ENCODE measurements at regions not wholly inside any gene's neighbourhood (a gene's known extent, or its start where the extent isn't known, plus 50 kb on each side); places are given as distances from the start of the nearest gene placed in this dataset.
"Not testable (repeated sequence)": the region's sequence is repeated elsewhere in the genome, so short reads cannot be mapped to it uniquely, and the experiment has no call there.

DNA sequence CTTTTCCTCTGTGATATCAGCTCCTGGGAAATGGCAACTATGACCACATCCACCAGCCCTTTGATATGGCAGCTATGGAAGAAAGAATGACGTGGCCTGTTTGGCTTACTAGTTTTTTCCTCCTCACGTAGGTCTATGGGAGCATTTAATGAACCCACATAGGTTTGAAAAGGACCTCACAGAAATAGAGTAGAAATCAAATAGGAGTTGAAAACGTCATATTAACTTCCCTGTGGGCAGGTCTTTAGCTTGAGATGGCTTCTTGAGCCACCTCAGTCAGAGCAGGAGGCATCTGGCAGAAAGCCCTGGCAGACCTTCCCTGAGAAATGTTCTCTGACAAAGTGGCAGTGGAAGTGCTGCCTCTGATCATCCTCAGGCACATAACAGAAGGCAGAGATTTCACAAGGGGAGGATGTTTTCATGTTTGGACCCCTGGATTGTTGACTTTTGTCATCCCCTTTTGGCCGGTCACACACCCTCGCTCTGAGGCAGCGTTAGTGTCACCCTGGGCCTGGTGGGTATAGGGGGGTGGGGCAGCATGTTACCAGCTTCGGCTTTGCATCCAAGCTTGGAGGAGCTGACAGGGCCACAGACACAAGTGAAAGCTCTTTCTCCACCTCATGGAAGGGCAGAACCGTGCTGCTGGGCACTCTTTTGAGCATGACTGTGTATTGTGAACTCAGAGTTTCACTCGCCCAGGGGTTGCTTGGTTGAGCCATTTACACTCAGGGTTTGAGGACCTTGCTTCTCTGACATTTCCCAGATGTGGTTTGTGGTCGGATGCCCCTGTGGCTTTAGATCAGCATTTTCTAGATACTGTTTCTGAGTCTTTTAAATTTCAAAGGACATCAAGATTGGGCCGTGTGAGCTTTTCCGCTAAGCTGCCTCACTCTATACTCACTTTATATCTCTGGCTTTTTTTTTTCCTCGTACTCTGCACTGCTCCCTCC, 184.2 kb downstream of the STK31 start:
- DNase-seq, result no peak
- H3K36me3 ChIP-seq, result no peaks in the 10 kb centered on the region
- intact Hi-C loops (cut with DNase I), result no loop called here
- no peaks in the 10 kb centered on the region for H3K4me1 ChIP-seq
- H3K9me3 ChIP-seq, result no peaks in the 10 kb centered on the region
- H3K27me3 ChIP-seq, result no peaks in the 10 kb centered on the region
- H3K9ac ChIP-seq (ENCODE audit: low read depth in 2 of 2, low read length in 2 of 2), result no peak overlapping the region
- TF ChIP-seq, protein P1, sequence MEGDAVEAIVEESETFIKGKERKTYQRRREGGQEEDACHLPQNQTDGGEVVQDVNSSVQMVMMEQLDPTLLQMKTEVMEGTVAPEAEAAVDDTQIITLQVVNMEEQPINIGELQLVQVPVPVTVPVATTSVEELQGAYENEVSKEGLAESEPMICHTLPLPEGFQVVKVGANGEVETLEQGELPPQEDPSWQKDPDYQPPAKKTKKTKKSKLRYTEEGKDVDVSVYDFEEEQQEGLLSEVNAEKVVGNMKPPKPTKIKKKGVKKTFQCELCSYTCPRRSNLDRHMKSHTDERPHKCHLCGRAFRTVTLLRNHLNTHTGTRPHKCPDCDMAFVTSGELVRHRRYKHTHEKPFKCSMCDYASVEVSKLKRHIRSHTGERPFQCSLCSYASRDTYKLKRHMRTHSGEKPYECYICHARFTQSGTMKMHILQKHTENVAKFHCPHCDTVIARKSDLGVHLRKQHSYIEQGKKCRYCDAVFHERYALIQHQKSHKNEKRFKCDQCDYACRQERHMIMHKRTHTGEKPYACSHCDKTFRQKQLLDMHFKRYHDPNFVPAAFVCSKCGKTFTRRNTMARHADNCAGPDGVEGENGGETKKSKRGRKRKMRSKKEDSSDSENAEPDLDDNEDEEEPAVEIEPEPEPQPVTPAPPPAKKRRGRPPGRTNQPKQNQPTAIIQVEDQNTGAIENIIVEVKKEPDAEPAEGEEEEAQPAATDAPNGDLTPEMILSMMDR (IDR thresholded peaks at IDR 0.05), result no peak
- H3K27ac ChIP-seq, result no peak overlapping the region
- H3K4me3 ChIP-seq, result no peak overlapping the region

DNA sequence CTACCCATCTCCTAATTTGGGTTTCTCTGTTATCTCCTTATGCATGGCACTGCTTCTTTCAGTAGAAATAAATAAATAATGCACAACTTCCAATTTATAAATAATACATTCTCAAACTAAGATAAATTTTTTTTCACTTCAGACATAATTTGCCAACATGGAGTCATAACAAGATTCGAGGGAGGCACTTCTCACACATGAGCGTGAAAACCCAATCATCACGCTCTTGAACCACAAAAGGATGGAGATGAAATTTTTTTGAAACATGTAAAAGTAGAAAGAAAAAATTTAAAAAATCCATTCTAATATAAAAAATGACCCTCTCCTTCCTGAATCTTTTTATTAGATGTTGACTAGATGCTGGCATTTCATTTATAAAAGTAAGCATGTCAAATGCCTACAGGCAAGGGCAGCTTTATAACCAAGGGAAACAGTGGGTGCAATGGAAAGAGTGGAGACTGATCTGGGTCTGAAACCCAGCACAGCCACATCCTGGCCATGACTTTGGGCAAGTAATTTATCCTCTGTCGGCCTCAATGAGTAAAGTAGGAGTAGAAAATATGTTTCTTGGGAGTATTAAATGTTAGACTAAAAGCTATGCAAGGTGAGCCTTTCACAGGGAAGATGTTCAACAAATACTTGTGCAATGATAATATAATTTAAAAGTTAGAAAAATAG, 185.0 kb downstream of the STK31 start:
- H3K27me3 ChIP-seq, result no peaks in the 10 kb centered on the region
- H3K9ac ChIP-seq (ENCODE audit: low read depth in 2 of 2, low read length in 2 of 2), result no peak overlapping the region
- no peak for DNase-seq
- H3K4me3 ChIP-seq, result no peak overlapping the region
- intact Hi-C loops (cut with DNase I), result no loop called here
- no peaks in the 10 kb centered on the region for H3K9me3 ChIP-seq
- no peak overlapping the region for H3K27ac ChIP-seq
- no peaks in the 10 kb centered on the region for H3K36me3 ChIP-seq
- TF ChIP-seq, protein P1 (IDR thresholded peaks at IDR 0.05), result no peak
- no peaks in the 10 kb centered on the region for H3K4me1 ChIP-seq

DNA sequence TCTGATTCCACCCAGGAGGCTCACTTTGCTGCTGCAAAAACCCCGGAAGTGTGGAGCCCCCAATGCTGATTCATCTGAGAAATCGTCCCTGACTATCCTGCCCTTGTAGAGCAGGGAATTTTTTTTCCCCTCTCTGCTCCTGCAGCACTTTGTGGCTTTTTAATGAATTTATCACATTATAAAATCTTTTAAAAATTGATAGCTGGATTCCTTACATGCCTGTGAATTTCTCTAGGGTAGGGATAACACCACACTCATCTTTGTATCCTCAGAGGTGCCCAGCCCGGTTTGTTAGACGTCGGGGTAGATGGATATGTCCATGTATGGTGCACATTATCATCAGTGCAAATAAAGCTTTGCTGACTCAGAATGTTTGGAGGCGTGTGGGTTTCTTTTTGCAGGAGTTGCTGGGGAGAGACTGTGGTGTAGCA, 185.7 kb downstream of the STK31 start:
- DNase-seq, result no peak
- Histone ChIP-seq H3K27ac (no peak overlapping the region), H3K4me3 (no peak overlapping the region), H3K9ac (ENCODE audit: low read depth in 2 of 2, low read length in 2 of 2) (no peak overlapping the region), H3K36me3 (no peaks in the 10 kb centered on the region), H3K4me1 (no peaks in the 10 kb centered on the region), H3K9me3 (no peaks in the 10 kb centered on the region), H3K27me3 (no peaks in the 10 kb centered on the region)
- intact Hi-C loops (cut with DNase I), result no loop called here
- TF ChIP-seq, protein P1 (IDR thresholded peaks at IDR 0.05), result no peak

DNA sequence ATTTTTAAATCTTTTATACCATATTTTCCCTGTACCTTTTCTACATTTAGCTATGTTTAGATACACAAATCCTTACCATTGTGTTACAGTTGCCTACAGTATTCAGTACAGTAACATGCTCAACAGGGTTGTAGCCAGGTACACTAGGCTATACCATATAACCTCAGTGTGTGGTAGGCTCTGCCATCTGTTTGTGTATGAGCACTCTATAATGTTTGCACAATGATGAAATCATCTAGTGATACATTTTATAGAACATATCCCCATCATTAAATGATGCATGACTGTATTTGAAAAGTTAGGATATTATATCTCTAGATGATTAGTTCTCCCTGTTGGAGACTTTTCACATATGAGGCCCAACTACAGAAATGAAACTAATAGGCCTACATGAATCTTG, 188.6 kb downstream of the STK31 start:
- TF ChIP-seq, protein P1 (IDR thresholded peaks at IDR 0.05), result no peak
- no peak for DNase-seq

DNA sequence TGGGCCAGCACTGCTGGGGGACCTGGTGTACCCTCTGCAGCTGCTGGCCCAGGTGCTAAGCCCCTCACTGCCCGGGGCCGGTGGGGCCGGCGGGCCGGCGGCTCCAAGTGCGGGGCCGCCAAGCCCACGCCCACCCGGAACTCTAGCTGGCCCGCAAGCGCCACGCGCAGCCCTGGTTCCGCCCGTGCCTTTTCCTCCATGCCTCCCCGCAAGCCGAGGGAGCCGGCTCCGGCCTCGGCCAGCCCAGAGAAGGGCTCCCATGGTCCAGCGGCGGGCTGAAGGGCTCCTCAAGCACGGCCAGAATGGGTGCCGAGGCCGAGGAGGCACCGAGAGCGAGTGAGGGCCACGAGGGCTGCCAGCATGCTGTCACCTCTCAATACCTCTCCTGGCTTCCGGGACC, 194.9 kb downstream of the STK31 start:
- H3K4me3 ChIP-seq; H3K27me3 ChIP-seq; H3K4me1 ChIP-seq; intact Hi-C loops (cut with DNase I); H3K27ac ChIP-seq; H3K36me3 ChIP-seq; DNase-seq; H3K9ac ChIP-seq (ENCODE audit: low read depth in 2 of 2, low read length in 2 of 2); H3K9me3 ChIP-seq: not testable (repeated sequence)

More for the DNA sequence above, 188.6 kb downstream of the STK31 start:
- Histone ChIP-seq H3K36me3 (no peaks in the 10 kb centered on the region), H3K27me3 (no peaks in the 10 kb centered on the region), H3K4me3 (no peak overlapping the region), H3K4me1 (no peaks in the 10 kb centered on the region), H3K9ac (ENCODE audit: low read depth in 2 of 2, low read length in 2 of 2) (no peak overlapping the region), H3K9me3 (no peaks in the 10 kb centered on the region), H3K27ac (no peak overlapping the region)
- intact Hi-C loops (cut with DNase I), result no loop called here

DNA sequence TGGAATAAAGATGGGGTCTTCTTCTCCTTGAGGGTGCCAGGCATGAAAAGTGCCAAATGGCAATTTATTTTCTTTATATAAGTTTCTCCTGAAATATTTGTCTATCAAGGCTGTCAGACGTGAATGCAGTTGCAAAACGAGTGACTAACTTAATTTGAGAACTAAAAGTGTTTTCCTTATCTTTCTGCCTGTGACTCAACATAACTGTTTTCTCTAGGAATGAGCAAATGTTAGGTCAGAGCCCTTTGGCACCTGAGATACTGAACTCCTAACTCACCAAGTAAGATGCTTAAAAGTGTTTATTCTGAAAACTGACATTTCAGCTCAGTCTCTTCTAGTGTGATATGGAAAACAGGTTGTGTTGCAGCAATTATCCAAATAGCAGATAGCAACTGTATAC, 197.0 kb downstream of the STK31 start:
- H3K9ac ChIP-seq (ENCODE audit: low read depth in 2 of 2, low read length in 2 of 2), result no peak overlapping the region
- H3K27ac ChIP-seq, result no peak overlapping the region
- no peak overlapping the region for H3K4me3 ChIP-seq
- H3K4me1 ChIP-seq, result no peaks in the 10 kb centered on the region
- no peaks in the 10 kb centered on the region for H3K36me3 ChIP-seq
- DNase-seq, result no peak
- intact Hi-C loops (cut with DNase I), result no loop called here
- no peaks in the 10 kb centered on the region for H3K27me3 ChIP-seq
- TF ChIP-seq, protein P1 (IDR thresholded peaks at IDR 0.05), result no peak
- no peaks in the 10 kb centered on the region for H3K9me3 ChIP-seq

Data from colonic mucosa (tissue), 4 donors.